PC-9 (cell line): ENCODE measurements at regions not wholly inside any gene's neighbourhood (a gene's known extent, or its start where the extent isn't known, plus 50 kb on each side); places are given as distances from the start of the nearest gene placed in this dataset.

ENCODE experiments used
- BruUV-seq: library from RNA; stranded (reverse); fragments of 400-500 nt; replicated peaks from 2 replicates; lab custom pipeline; 2021; lab: Mats Ljungman, UMichigan
- CTCF ChIA-PET: fragments of 300-600 bp; sonication (Branson Sonifier 250); formaldehyde crosslinking; loops from one replicate; lab custom pipeline; 2022; ENCODE audit warnings: antibody characterized with exemption; lab: Charles Lee
- POLR2A ChIA-PET: fragments of 300-600 bp; sonication (Branson Sonifier 250); formaldehyde crosslinking; loops from one replicate; lab custom pipeline; 2022; ENCODE audit warnings: antibody characterized with exemption; ENCODE audit not compliant: unreplicated experiment; lab: Charles Lee
- DNase-seq, 2 experiments: peaks; one replicate each; pipeline versions ENCODE4 v3.0.0 to v3.0.0-alpha.2; 2015 to 2022; ENCODE audit warnings: mixed read lengths in 1 of 2
- H2AFZ ChIP-seq: fragments of 200-600 bp; sonication (generic); 2 replicates; pipeline ENCODE4 v1.8.1; 2017; ENCODE audit warnings: antibody characterized with exemption
- H3F3A ChIP-seq: fragments of 200-600 bp; sonication (generic); 2 replicates; pipeline ENCODE4 v1.8.1; 2017; ENCODE audit warnings: antibody characterized with exemption, mild to moderate bottlenecking, low read depth; ENCODE audit not compliant: insufficient read depth
- H3K27ac ChIP-seq: fragments of 200-600 bp; sonication (generic); 2 replicates; pipeline ENCODE4 v1.6.1; 2016; ENCODE audit warnings: mixed run types
- H3K27me3 ChIP-seq: fragments of 200-600 bp; sonication (generic); 2 replicates; pipeline ENCODE4 v1.6.1; 2016; ENCODE audit warnings: low read depth, mixed run types; ENCODE audit not compliant: insufficient read depth
- H3K36me3 ChIP-seq: fragments of 200-600 bp; sonication (generic); 2 replicates; pipeline ENCODE4 v1.6.1; 2016; ENCODE audit warnings: low read depth, mixed run types
- H3K4me1 ChIP-seq: fragments of 200-600 bp; sonication (generic); replicated peaks from 2 replicates; pipeline ENCODE4 v1.6.1; 2016; ENCODE audit warnings: mixed run types; ENCODE audit not compliant: insufficient read depth
- H3K4me2 ChIP-seq: fragments of 200-600 bp; sonication (generic); 2 replicates; pipeline ENCODE4 v1.6.1; 2017; ENCODE audit warnings: mixed run types
- H3K4me3 ChIP-seq: fragments of 200-600 bp; sonication (generic); 2 replicates; pipeline ENCODE4 v1.6.1; 2016; ENCODE audit warnings: mixed run types
- H3K79me2 ChIP-seq: fragments of 200-600 bp; sonication (generic); 2 replicates; pipeline ENCODE4 v1.6.1; 2017; ENCODE audit warnings: low read depth, mixed run types
- H3K9me2 ChIP-seq: fragments of 200-600 bp; sonication (generic); 2 replicates; pipeline ENCODE4 v1.8.1; 2017; ENCODE audit warnings: mild to moderate bottlenecking; ENCODE audit not compliant: insufficient read depth
- H3K9me3 ChIP-seq: fragments of 200-600 bp; sonication (generic); 2 replicates; pipeline ENCODE4 v1.8.1; 2016; ENCODE audit warnings: low read depth; ENCODE audit not compliant: insufficient read depth
- H4K20me1 ChIP-seq: fragments of 200-600 bp; sonication (generic); 2 replicates; pipeline ENCODE4 v1.8.1; 2017; ENCODE audit not compliant: insufficient read depth
- EZH2 ChIP-seq: fragments of 200-600 bp; sonication (generic); IDR thresholded peaks from 2 replicates; pipeline ENCODE4 v1.8.0; 2017; ENCODE audit warnings: antibody characterized with exemption, low read depth
- intact Hi-C: fragments of 100-400 bp; cut with micrococcal nuclease; formaldehyde crosslinking; loops from one replicate; pipeline ENCODE4 v1.10.0; 2022; ENCODE audit not compliant: unreplicated experiment
- TF ChIP-seq, protein P1 (sequence below): fragments of 200-600 bp; sonication (generic); conservative IDR thresholded peaks from 2 replicates; pipeline ENCODE4 v1.6.1; 2017; ENCODE audit warnings: mixed run types, antibody characterized with exemption, mild to moderate bottlenecking, moderate library complexity

GRCh38 chr6:3518356-3519190 is 61.7 kb upstream of the SLC22A23 start:
- Histone ChIP-seq H3K9me3 (no peaks in the 10 kb centered on the region), H3F3A (peaks cover 27% of the 10 kb centered on the region), H3K79me2 (no peaks in the 10 kb centered on the region), H3K4me3 (peak overlapping the region; percentile 31; the same call in 1 of the 2 replicates), H3K27me3 (no peaks in the 10 kb centered on the region), H4K20me1 (no peaks in the 10 kb centered on the region), H3K4me1 (peaks cover 52% of the 10 kb centered on the region), H3K36me3 (no peaks in the 10 kb centered on the region), H2AFZ (no peak overlapping the region), H3K4me2 (peak overlapping the region; percentile 79), H3K9me2 (no peaks in the 10 kb centered on the region), H3K27ac (peak overlapping the region; percentile 71)
- DNase-seq, result peak; percentile 85 to 90
- CTCF ChIA-PET, result interaction anchor here (0.5 to 1.2 kb wide), 2 partner anchors 9 to 220 kb away, joined by 3 to 6 read pairs; no protein-coding TSS in a partner anchor
- POLR2A ChIA-PET, result interaction anchor here (0.6 to 0.8 kb wide), 2 partner anchors 62 to 251 kb away, joined by 3 read pairs; partner anchors contain the start of gene SLC22A23
- BruUV-seq, result no TSS peak
- intact Hi-C loops, result loop anchor here (2.0 to 5.0 kb wide), 2 partner anchors 18 to 61 kb away; partner anchors contain the start of gene SLC22A23
- no peak for TF ChIP-seq EZH2

GRCh38 chr6:3517350-3517749 is 60.5 kb upstream of the SLC22A23 start:
- POLR2A ChIA-PET, result interaction anchor here (0.5 kb wide), 1 partner anchor 279 kb away, joined by 3 read pairs; no protein-coding TSS in a partner anchor
- CTCF ChIA-PET, result interaction anchor here (0.5 kb wide), 1 partner anchor 61 kb away, joined by 6 read pairs; the partner anchor contains the start of gene SLC22A23
- no peaks in the 10 kb centered on the region for H3K36me3 ChIP-seq
- no peak overlapping the region; the same call in 1 of the 2 replicates for H3K4me3 ChIP-seq
- peak; percentile 37 to 88 for DNase-seq
- no peaks in the 10 kb centered on the region for H3K9me3 ChIP-seq
- intact Hi-C loops, result loop anchor here (5.0 kb wide), 1 partner anchor 60 kb away; the partner anchor contains the start of gene SLC22A23
- H3K4me2 ChIP-seq, result peak overlapping the region; percentile 79
- no peaks in the 10 kb centered on the region for H3K79me2 ChIP-seq
- H3F3A ChIP-seq, result peaks cover 22% of the 10 kb centered on the region
- H3K9me2 ChIP-seq, result no peaks in the 10 kb centered on the region
- no peaks in the 10 kb centered on the region for H4K20me1 ChIP-seq
- TF ChIP-seq, protein P1, sequence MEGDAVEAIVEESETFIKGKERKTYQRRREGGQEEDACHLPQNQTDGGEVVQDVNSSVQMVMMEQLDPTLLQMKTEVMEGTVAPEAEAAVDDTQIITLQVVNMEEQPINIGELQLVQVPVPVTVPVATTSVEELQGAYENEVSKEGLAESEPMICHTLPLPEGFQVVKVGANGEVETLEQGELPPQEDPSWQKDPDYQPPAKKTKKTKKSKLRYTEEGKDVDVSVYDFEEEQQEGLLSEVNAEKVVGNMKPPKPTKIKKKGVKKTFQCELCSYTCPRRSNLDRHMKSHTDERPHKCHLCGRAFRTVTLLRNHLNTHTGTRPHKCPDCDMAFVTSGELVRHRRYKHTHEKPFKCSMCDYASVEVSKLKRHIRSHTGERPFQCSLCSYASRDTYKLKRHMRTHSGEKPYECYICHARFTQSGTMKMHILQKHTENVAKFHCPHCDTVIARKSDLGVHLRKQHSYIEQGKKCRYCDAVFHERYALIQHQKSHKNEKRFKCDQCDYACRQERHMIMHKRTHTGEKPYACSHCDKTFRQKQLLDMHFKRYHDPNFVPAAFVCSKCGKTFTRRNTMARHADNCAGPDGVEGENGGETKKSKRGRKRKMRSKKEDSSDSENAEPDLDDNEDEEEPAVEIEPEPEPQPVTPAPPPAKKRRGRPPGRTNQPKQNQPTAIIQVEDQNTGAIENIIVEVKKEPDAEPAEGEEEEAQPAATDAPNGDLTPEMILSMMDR, result no peak
- no peak for TF ChIP-seq EZH2
- peaks cover 51% of the 10 kb centered on the region for H3K4me1 ChIP-seq
- no TSS peak for BruUV-seq
- no peaks in the 10 kb centered on the region for H3K27me3 ChIP-seq
- peak overlapping the region; percentile 71 for H3K27ac ChIP-seq
- no peak overlapping the region for H2AFZ ChIP-seq

DNA sequence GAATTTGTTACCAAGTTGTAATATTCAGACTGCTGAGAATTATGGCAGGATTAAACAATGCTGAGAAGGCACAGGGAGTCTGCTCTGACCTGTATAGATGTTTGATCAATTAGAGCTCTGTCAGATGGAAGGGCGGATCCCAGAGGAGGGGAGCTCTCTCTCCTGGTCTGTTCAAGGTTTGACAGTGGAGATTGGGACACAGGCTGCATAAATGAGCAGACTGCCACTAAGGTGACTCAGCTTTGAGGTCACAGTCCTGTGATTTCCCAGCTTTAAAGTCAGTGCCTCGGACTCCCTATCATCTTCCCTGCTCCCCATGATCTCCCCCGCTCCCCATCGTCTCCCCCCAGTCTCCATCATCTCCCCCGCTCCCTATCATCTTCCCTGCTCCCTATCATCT is 59.2 kb upstream of the SLC22A23 start:
- no peaks in the 10 kb centered on the region for H3K9me2 ChIP-seq
- no peaks in the 10 kb centered on the region for H3K9me3 ChIP-seq
- H3K4me1 ChIP-seq, result peaks cover 61% of the 10 kb centered on the region
- H2AFZ ChIP-seq, result no peak overlapping the region
- H3K27ac ChIP-seq, result no peak overlapping the region
- no TSS peak for BruUV-seq
- H4K20me1 ChIP-seq, result no peaks in the 10 kb centered on the region
- no peak for TF ChIP-seq EZH2
- TF ChIP-seq, protein P1, result no peak
- intact Hi-C loops, result loop anchor here (5.0 kb wide), 1 partner anchor 59 kb away; the partner anchor contains the start of gene SLC22A23
- ChIA-PET POLR2A (interaction anchor here (0.7 kb wide), 1 partner anchor 149 kb away, joined by 5 read pairs; no protein-coding TSS in a partner anchor), CTCF (interaction anchor here (0.6 to 0.7 kb wide), 2 partner anchors 43 to 59 kb away, joined by 7 to 9 read pairs; partner anchors contain the start of gene SLC22A23)
- H3K27me3 ChIP-seq, result no peaks in the 10 kb centered on the region
- no peaks in the 10 kb centered on the region for H3K79me2 ChIP-seq
- H3K4me3 ChIP-seq, result no peak overlapping the region
- peaks cover 20% of the 10 kb centered on the region for H3F3A ChIP-seq
- DNase-seq, result peak; percentile 36 to 76
- no peaks in the 10 kb centered on the region for H3K36me3 ChIP-seq
- H3K4me2 ChIP-seq, result peak overlapping the region; percentile 50
